Endothelial cell of umbilical vein (primary cell): ENCODE measurements at regions not wholly inside any gene's neighbourhood (a gene's known extent, or its start where the extent isn't known, plus 50 kb on each side); places are given as distances from the start of the nearest gene placed in this dataset.

Source experiments
- BruUV-seq: library from RNA; stranded (reverse); fragments of 400-500 nt; replicated peaks from 2 replicates; lab custom pipeline; 2021; lab: Mats Ljungman, UMichigan
- CTCF ChIA-PET: fragments of 300-600, 350-600 bp; sonication (Branson Sonifier 250); formaldehyde crosslinking; loops from one replicate; lab custom pipeline; 2021; ENCODE audit warnings: antibody characterized with exemption, inconsistent platforms; lab: Charles Lee
- POLR2A ChIA-PET: fragments of 300-600, 350-600 bp; sonication (Branson Sonifier 250); formaldehyde crosslinking; loops from one replicate; lab custom pipeline; 2021; ENCODE audit warnings: antibody characterized with exemption, inconsistent platforms; lab: Charles Lee
- DNase-seq: peaks from one replicate; pipeline ENCODE4 v3.0.0-alpha.2; 2011; ENCODE audit warnings: low read depth, low spot score
- FAIRE-seq: peaks from 2 replicates; lab custom pipeline; 2011; peaks lifted over from hg19 to GRCh38; lab: Jason Lieb, UNC
- H2AFZ ChIP-seq: 2 replicates; pipeline ENCODE4 v1.6.0; 2012; ENCODE audit warnings: low read depth, low read length, control low read depth, inconsistent platforms
- H3K27ac ChIP-seq: 2 replicates; pipeline ENCODE4 v1.5.1; 2011; ENCODE audit warnings: low read depth, mild to moderate bottlenecking, control low read depth, low read length, moderate library complexity; ENCODE audit not compliant: insufficient read depth
- H3K27me3 ChIP-seq, 2 experiments: 2 replicates each; pipeline versions ENCODE4 v1.6.0 to v1.6.1; 2011; ENCODE audit warnings: low read length in 2 of 2, mixed read lengths in 1 of 2; ENCODE audit not compliant: control insufficient read depth in 2 of 2, insufficient read depth in 2 of 2
- H3K36me3 ChIP-seq, 2 experiments: 2 replicates in 1 of 2; 3 replicates in 1 of 2; pipeline ENCODE4 v1.5.1; 2011; ENCODE audit warnings: low read length in 2 of 2, mild to moderate bottlenecking in 1 of 2, moderate library complexity in 1 of 2; ENCODE audit not compliant: control insufficient read depth in 2 of 2, insufficient read depth in 2 of 2; ENCODE audit errors: extremely low read depth in 1 of 2
- H3K4me1 ChIP-seq: 3 replicates; pipeline ENCODE4 v1.5.1; 2011; ENCODE audit warnings: mild to moderate bottlenecking, low read length; ENCODE audit not compliant: control insufficient read depth, insufficient read depth; ENCODE audit errors: extremely low read depth
- H3K4me2 ChIP-seq: 2 replicates; pipeline ENCODE4 v1.6.1; 2011; ENCODE audit warnings: low read length, control low read depth, mixed read lengths; ENCODE audit not compliant: insufficient read depth
- H3K4me3 ChIP-seq, 3 experiments: fragments of 200-600 bp in 1 of 3; sonication (generic), shearing (Covaris generic) in 1 of 3; replicated peaks in 1 of 3; 2 replicates each; pipeline ENCODE4 v1.5.1; 2011 to 2016; ENCODE audit warnings: control low read depth in 3 of 3, low read length in 3 of 3, mild to moderate bottlenecking in 2 of 3, inconsistent platforms in 1 of 3, low read depth in 1 of 3, moderate library complexity in 1 of 3; ENCODE audit not compliant: insufficient read depth in 1 of 3
- H3K79me2 ChIP-seq: 2 replicates; pipeline ENCODE4 v1.6.0; 2012; ENCODE audit warnings: low read length, inconsistent platforms; ENCODE audit not compliant: control insufficient read depth, insufficient read depth
- H3K9ac ChIP-seq: replicated peaks from 2 replicates; pipeline ENCODE3; 2011; ENCODE audit warnings: low read length, control low read depth; ENCODE audit not compliant: insufficient read depth; ENCODE audit errors: extremely low read depth
- H3K9me1 ChIP-seq: replicated peaks from 3 replicates; pipeline ENCODE4 v1.6.0; 2011; ENCODE audit warnings: mild to moderate bottlenecking, low read length; ENCODE audit not compliant: control insufficient read depth, insufficient read depth; ENCODE audit errors: extremely low read depth
- H3K9me3 ChIP-seq: replicated peaks from 2 replicates; pipeline ENCODE4 v1.5.1; 2012; ENCODE audit warnings: low read length, inconsistent platforms; ENCODE audit not compliant: control insufficient read depth, insufficient read depth
- H4K20me1 ChIP-seq: replicated peaks from 2 replicates; pipeline ENCODE3; 2011; ENCODE audit warnings: mild to moderate bottlenecking, low read length; ENCODE audit not compliant: control insufficient read depth, insufficient read depth; ENCODE audit errors: extremely low read depth
- CTCF ChIP-seq, 2 donors: IDR thresholded peaks; 1 replicate in 1 of 2; 2 replicates in 1 of 2; pipeline ENCODE4 v1.5.1; 2011; ENCODE audit warnings: low read length in 2 of 2, mild to moderate bottlenecking in 2 of 2, moderate library complexity in 2 of 2, control low read depth in 1 of 2, inconsistent platforms in 1 of 2, low read depth in 1 of 2; ENCODE audit not compliant: insufficient read depth in 1 of 2; ENCODE audit errors: extremely low read depth in 1 of 2
- EZH2 ChIP-seq: IDR thresholded peaks from 2 replicates; pipeline ENCODE4 v1.6.1; 2012; ENCODE audit warnings: borderline replicate concordance, low read depth, mild to moderate bottlenecking, moderate library complexity, low read length, inconsistent platforms; ENCODE audit not compliant: severe bottlenecking
- FOS ChIP-seq: IDR thresholded peaks from 2 replicates; pipeline ENCODE4 v1.6.1; 2011; ENCODE audit warnings: mild to moderate bottlenecking, low read length, moderate library complexity, borderline replicate concordance; ENCODE audit not compliant: insufficient read depth
- GATA2 ChIP-seq: IDR thresholded peaks from 2 replicates; pipeline ENCODE4 v1.7.0; 2011; ENCODE audit warnings: low read depth, mild to moderate bottlenecking, moderate library complexity, mixed read lengths, low read length; ENCODE audit not compliant: insufficient read length, insufficient read depth
- JUN ChIP-seq: IDR thresholded peaks from 2 replicates; pipeline ENCODE4 v1.6.1; 2011; ENCODE audit warnings: borderline replicate concordance, low read depth; ENCODE audit not compliant: insufficient read length, insufficient read depth
- MAX ChIP-seq: IDR thresholded peaks from 2 replicates; pipeline ENCODE4 v1.6.1; 2011; ENCODE audit not compliant: insufficient read depth, insufficient read length
- MYC ChIP-seq: IDR thresholded peaks from one replicate; pipeline ENCODE4 v1.6.1; 2011; ENCODE audit warnings: mild to moderate bottlenecking, low read depth, low read length
- POLR2A ChIP-seq: IDR thresholded peaks from 2 replicates; pipeline ENCODE4 v1.6.1; 2012; ENCODE audit warnings: low read depth, mild to moderate bottlenecking, control low read depth, low read length
- POLR2AphosphoS5 ChIP-seq: IDR thresholded peaks from 2 replicates; pipeline ENCODE4 v1.6.1; 2012; ENCODE audit warnings: low read depth, mild to moderate bottlenecking, control low read depth, low read length, moderate library complexity; ENCODE audit not compliant: insufficient read depth
- dilution Hi-C: fragments of 300-500 bp; cut with MboI; formaldehyde crosslinking; loops from one replicate; pipeline ENCODE4 v1.15.0; 2019; ENCODE audit warnings: low sequenced_read_pairs; ENCODE audit not compliant: extremely low pct_ligation_motif_present
- intact Hi-C: fragments of 100-400 bp; cut with micrococcal nuclease; formaldehyde crosslinking; loops from one replicate; pipeline ENCODE4 v1.10.0; 2022

GRCh38 chr10:2680821-2681220 is 386.5 kb upstream of the PFKP start:
- no peaks in the 10 kb centered on the region for H3K36me3 ChIP-seq
- H3K79me2 ChIP-seq = no peaks in the 10 kb centered on the region
- H4K20me1 ChIP-seq = no peaks in the 10 kb centered on the region
- H3K9me1 ChIP-seq = no peaks in the 10 kb centered on the region
- intact Hi-C loops = no loop called here
- H3K27me3 ChIP-seq = no peaks in the 10 kb centered on the region
- no peak for TF ChIP-seq CTCF (IDR thresholded peaks at IDR 0.05; ENCODE audit: extremely low read depth in 1 of 2, insufficient read depth in 1 of 2, low read depth in 1 of 2, low read length in 2 of 2)
- TF ChIP-seq MYC = no peak
- TF ChIP-seq EZH2 = no peak
- no peak for TF ChIP-seq POLR2A
- TF ChIP-seq POLR2AphosphoS5 = no peak
- no peak for TF ChIP-seq GATA2
- no peak for TF ChIP-seq FOS
- TF ChIP-seq JUN = no peak
- no peak for TF ChIP-seq MAX
- DNase-seq (no peak), FAIRE-seq (no peak)
- dilution Hi-C loops = no loop called here
- no peak overlapping the region for H3K4me2 ChIP-seq
- no peak overlapping the region for H3K4me3 ChIP-seq
- peaks cover 9% of the 10 kb centered on the region for H3K9me3 ChIP-seq
- POLR2A ChIA-PET = no interaction called here
- CTCF ChIA-PET = no interaction called here
- no peak overlapping the region for H3K27ac ChIP-seq
- no peaks in the 10 kb centered on the region for H3K4me1 ChIP-seq
- BruUV-seq = no TSS peak
- no peak overlapping the region for H3K9ac ChIP-seq
- no peak overlapping the region for H2AFZ ChIP-seq
